Fibroblast of pulmonary artery (primary cell): ENCODE measurements at regions not wholly inside any gene's neighbourhood (a gene's known extent, or its start where the extent isn't known, plus 50 kb on each side); places are given as distances from the start of the nearest gene placed in this dataset.

Experiments used
- DNase-seq: peaks from one replicate; pipeline ENCODE4 v3.0.0-alpha.2; 2010; ENCODE audit warnings: low read depth
- H3K4me3 ChIP-seq: replicated peaks from 2 replicates; pipeline ENCODE4 v1.5.1; 2011; ENCODE audit warnings: low read depth, mild to moderate bottlenecking, control low read depth, low read length, moderate library complexity
- TF ChIP-seq, protein P1 (sequence below): IDR thresholded peaks from 2 replicates; pipeline ENCODE4 v1.5.1; 2011; ENCODE audit warnings: mild to moderate bottlenecking, control low read depth, low read length, inconsistent platforms; ENCODE audit errors: missing control alignments

DNA sequence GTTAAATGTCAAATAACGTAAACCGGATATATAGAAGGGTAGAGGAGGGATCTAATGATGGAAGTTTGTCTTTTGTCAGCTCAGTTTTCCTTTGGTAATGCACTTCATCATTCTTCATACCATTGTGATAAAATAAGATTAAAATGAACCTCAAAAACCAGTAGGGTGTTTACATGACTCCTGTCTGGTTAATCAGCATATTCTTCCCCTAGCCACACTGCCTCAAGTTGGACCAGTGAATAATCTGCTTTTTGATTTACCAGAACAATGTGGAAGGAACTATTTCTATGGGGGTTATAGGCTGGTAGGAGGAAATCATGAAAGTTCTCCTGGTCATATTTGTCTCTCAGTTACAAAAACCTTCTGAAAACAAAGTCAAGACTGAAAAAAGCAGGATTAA lies 634.7 kb downstream of the NCAM2 start:
- TF ChIP-seq, protein P1, sequence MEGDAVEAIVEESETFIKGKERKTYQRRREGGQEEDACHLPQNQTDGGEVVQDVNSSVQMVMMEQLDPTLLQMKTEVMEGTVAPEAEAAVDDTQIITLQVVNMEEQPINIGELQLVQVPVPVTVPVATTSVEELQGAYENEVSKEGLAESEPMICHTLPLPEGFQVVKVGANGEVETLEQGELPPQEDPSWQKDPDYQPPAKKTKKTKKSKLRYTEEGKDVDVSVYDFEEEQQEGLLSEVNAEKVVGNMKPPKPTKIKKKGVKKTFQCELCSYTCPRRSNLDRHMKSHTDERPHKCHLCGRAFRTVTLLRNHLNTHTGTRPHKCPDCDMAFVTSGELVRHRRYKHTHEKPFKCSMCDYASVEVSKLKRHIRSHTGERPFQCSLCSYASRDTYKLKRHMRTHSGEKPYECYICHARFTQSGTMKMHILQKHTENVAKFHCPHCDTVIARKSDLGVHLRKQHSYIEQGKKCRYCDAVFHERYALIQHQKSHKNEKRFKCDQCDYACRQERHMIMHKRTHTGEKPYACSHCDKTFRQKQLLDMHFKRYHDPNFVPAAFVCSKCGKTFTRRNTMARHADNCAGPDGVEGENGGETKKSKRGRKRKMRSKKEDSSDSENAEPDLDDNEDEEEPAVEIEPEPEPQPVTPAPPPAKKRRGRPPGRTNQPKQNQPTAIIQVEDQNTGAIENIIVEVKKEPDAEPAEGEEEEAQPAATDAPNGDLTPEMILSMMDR, result no peak
- no peak overlapping the region for H3K4me3 ChIP-seq

DNA sequence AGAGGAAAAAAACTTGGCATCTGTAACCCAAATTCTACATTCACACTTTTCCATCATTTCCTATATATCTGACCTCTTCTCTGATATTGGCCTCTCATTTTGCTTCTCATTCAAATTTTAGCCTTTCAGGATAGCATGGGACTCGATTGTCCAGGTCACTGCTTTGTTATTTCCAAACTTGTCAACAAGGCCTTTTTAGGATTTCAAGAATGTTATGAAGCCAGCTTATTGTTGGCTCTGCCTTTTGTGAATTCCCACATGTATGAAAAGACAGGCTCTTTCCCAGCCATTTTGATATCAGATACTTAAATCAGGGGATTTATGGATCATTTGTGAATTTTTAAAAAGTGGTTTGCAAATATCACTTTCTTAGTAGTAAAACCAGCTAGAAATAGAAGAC lies 663.5 kb downstream of the NCAM2 start:
- no peak for DNase-seq
- TF ChIP-seq, protein P1, result no peak
- H3K4me3 ChIP-seq, result no peak overlapping the region

More for the DNA sequence above, 634.7 kb downstream of the NCAM2 start:
- no peak for DNase-seq

DNA sequence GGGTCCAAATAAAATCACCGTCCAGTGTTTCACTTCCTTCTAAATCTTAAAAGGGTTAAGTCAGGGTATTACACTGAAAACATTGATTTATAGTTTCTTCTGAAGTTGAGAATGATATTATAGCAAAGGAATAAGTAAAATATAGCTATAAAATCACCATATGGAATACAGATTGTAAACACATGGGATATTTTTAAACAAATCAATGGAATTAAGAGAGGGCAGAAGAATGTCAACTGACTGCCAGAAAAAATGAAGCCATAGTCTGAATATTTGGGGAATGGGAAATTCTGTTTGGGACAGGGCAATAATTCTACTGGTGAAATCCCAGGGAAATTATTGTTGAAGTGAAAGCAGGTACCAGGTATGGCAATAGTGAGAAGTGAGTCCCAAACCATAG lies 664.6 kb downstream of the NCAM2 start:
- H3K4me3 ChIP-seq, result no peak overlapping the region
- no peak for DNase-seq
- TF ChIP-seq, protein P1, result no peak

DNA sequence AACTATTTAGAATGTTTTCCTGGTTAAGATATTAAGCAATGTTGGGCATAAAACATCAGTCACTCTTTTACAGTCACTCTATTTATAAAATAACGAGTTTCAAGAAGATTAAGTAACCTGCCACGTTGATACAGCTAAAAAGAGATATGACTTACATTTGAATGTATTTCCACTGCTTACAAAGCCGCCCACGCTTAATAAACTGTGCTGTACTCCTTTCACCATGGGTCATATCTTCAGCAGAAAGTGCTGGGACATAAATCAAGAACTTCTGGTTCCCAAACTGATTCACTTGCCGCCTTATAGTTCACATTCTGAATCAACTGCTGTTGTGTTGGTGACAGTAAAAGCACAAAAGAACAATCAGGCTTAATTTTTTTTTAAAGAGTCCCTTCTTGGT lies 666.7 kb downstream of the NCAM2 start:
- TF ChIP-seq, protein P1, result no peak
- H3K4me3 ChIP-seq, result no peak overlapping the region
- DNase-seq, result peak; percentile 29

DNA sequence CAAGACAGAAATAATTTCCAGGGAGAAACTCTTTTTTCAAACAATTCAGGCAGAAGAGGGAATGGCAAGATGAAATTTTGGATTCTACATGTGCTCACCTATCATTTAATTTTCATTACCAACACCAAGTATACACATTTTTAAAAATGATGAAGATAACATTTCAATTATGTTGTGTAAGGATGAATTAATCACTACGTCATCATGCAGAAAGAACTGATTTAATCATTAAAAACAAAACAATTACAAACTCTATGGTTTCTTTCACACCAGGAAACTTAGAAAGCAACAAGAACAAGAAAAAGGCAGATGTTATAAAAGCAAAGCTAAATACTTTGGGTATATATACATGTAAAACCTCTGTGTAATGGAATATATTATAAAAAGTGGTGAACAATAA lies 668.5 kb downstream of the NCAM2 start:
- DNase-seq, result no peak
- TF ChIP-seq, protein P1, result no peak
- no peak overlapping the region for H3K4me3 ChIP-seq

DNA sequence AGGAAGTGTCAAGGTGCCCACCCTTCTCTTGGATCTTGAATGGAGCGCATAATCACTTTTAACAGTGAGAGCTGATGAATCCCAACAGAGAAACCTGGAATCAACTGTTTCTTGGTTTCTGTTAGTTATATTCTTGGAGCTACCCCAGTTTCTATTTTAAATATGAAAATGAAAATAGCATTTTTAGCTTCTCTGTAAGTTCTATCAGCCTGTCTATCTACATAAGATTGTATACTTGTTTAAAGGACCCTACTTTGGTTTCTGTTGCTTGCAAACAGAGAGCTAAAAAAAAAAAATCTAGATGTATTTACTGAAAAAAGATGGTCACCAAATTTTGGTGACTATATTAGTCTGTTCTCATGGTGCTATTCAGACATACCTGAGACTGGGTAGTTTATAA lies 670.0 kb downstream of the NCAM2 start:
- no peak for DNase-seq
- TF ChIP-seq, protein P1, result no peak
- H3K4me3 ChIP-seq, result no peak overlapping the region

DNA sequence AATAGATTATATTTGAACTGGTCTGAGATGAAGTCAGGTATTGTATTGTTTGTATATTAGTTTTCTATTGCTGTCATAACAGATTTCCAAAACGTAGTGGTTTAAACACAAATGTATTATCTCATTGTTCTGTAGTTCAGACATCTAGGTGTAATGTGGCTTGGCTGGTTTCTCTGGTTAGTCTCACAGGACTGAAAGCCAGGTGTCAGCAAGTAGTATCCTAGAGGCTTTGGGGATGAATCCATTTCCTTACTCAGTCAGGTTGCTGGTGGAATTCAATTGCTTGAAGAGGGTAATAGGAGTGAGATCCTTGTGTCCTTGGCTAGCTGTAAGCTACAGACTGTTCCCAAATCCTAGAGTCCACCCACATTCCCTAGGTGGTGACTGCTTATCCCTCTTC lies 675.8 kb downstream of the NCAM2 start:
- DNase-seq, result no peak
- TF ChIP-seq, protein P1, result no peak
- no peak overlapping the region for H3K4me3 ChIP-seq
